A549 (cell line): ENCODE measurements at regions not wholly inside any gene's neighbourhood (a gene's known extent, or its start where the extent isn't known, plus 50 kb on each side); places are given as distances from the start of the nearest gene placed in this dataset.
A peak's percentile ranks its signal among the peaks of the same experiment; 100 is the strongest.

ENCODE experiments used
- ATAC-seq, 2 experiments: fragments of 200-7000 bp in 1 of 2; fragments of >200 bp in 1 of 2; cut with Nextera tagmentation in 1 of 2; cut with Tn5 transposase in 1 of 2; 3 replicates each; pipeline versions ENCODE4 v1.8.0 to v1.9.1; 2018 to 2020; ENCODE audit warnings: mild to moderate bottlenecking in 1 of 2, moderate library complexity in 1 of 2
- CTCF ChIA-PET: fragments of 300-600 bp; sonication (Branson Sonifier 250); formaldehyde crosslinking; extraction: SDS; loops from one replicate; lab custom pipeline; 2021; ENCODE audit warnings: antibody characterized with exemption, inconsistent platforms; lab: Yijun Ruan, JAX
- POLR2A ChIA-PET: fragments of 350-600 bp; formaldehyde crosslinking; extraction: SDS; loops from one replicate; lab custom pipeline; 2021; ENCODE audit warnings: antibody characterized with exemption, inconsistent platforms; lab: Yijun Ruan, JAX
- DNase-seq, 2 experiments: peaks; one replicate each; pipeline versions ENCODE4 v3.0.0 to v3.0.0-alpha.2; 2011 to 2016; ENCODE audit warnings: low read depth in 1 of 2, low spot score in 1 of 2
- FAIRE-seq: peaks from 2 replicates; lab custom pipeline; 2011; peaks lifted over from hg19 to GRCh38; lab: Jason Lieb, UNC
- H3K27ac ChIP-seq, 2 experiments: fragments of >200 bp; sonication (Bioruptor Twin); formaldehyde crosslinking; 3 replicates each; pipeline ENCODE4 v1.5.1; 2016 to 2017
- H3K4me1 ChIP-seq: fragments of >200 bp; sonication (Bioruptor Twin); formaldehyde crosslinking; 3 replicates; pipeline ENCODE4 v1.6.1; 2016
- H3K4me2 ChIP-seq: fragments of >200 bp; sonication (Bioruptor Twin); formaldehyde crosslinking; 3 replicates; pipeline ENCODE4 v1.6.1; 2016
- H3K4me3 ChIP-seq: fragments of >200 bp; sonication (Bioruptor Twin); formaldehyde crosslinking; 3 replicates; pipeline ENCODE4 v1.5.1; 2016
- H3K9me3 ChIP-seq: fragments of >200 bp; sonication (Bioruptor Twin); formaldehyde crosslinking; 3 replicates; pipeline ENCODE4 v1.6.1; 2016
- E2F6 ChIP-seq: IDR thresholded peaks from 2 replicates; pipeline ENCODE4 v1.6.1; 2012; ENCODE audit warnings: low read depth, borderline replicate concordance
- EHMT2 ChIP-seq: fragments of 200-600 bp; sonication (generic); IDR thresholded peaks from 2 replicates; pipeline ENCODE4 v1.6.1; 2016; ENCODE audit warnings: antibody characterized with exemption, low read depth, mild to moderate bottlenecking, moderate library complexity
- ELK1 ChIP-seq: fragments of 150-350 bp; IDR thresholded peaks from 2 replicates; pipeline ENCODE4 v1.6.1; 2014; ENCODE audit warnings: low read depth, mild to moderate bottlenecking, low read length
- EP300 ChIP-seq, 2 experiments: fragments of >200 bp; sonication (Bioruptor Twin); formaldehyde crosslinking; IDR thresholded peaks; 2 replicates in 1 of 2; 3 replicates in 1 of 2; pipeline ENCODE4 v1.6.1; 2016 to 2017
- ESRRA ChIP-seq: fragments of 150-350 bp; IDR thresholded peaks from 2 replicates; pipeline ENCODE4 v1.6.1; 2014; ENCODE audit warnings: mild to moderate bottlenecking, low read length, borderline replicate concordance
- FOSB ChIP-seq: fragments of 250-450 bp; sonication (Bioruptor Pico); IDR thresholded peaks from 2 replicates; pipeline ENCODE4 v1.5.0; 2020; ENCODE audit warnings: mild to moderate bottlenecking, moderate library complexity
- GATA3 ChIP-seq: IDR thresholded peaks from 2 replicates; pipeline ENCODE4 v1.6.1; 2012; ENCODE audit warnings: borderline replicate concordance
- HEYL ChIP-seq: fragments of 250-450 bp; sonication (Bioruptor Pico); IDR thresholded peaks from 2 replicates; pipeline ENCODE4 v1.8.0; 2021; ENCODE audit warnings: mild to moderate bottlenecking, moderate library complexity
- HOXA7 ChIP-seq: fragments of 250-450 bp; sonication (Bioruptor Pico); IDR thresholded peaks from 2 replicates; pipeline ENCODE4 v1.5.0; 2020; ENCODE audit warnings: mild to moderate bottlenecking, moderate library complexity
- HOXB5 ChIP-seq: fragments of 250-450 bp; sonication (Bioruptor Pico); IDR thresholded peaks from 2 replicates; pipeline ENCODE4 v1.5.0; 2020; ENCODE audit warnings: mild to moderate bottlenecking, moderate library complexity
- JUN ChIP-seq, 2 experiments: fragments of >200 bp; sonication (Bioruptor Twin); formaldehyde crosslinking; IDR thresholded peaks; 2 replicates in 1 of 2; 3 replicates in 1 of 2; pipeline ENCODE4 v1.6.1; 2016 to 2017
- KDM5A ChIP-seq: fragments of 200-600 bp; sonication (generic); IDR thresholded peaks from 2 replicates; pipeline ENCODE4 v1.6.1; 2016; ENCODE audit warnings: antibody characterized with exemption, mild to moderate bottlenecking
- MAX ChIP-seq: IDR thresholded peaks from 2 replicates; pipeline ENCODE4 v1.6.1; 2012
- NR3C1 ChIP-seq: fragments of >200 bp; sonication (Bioruptor Twin); formaldehyde crosslinking; IDR thresholded peaks from 3 replicates; pipeline ENCODE4 v1.6.1; 2017
- POLR2A ChIP-seq: IDR thresholded peaks from 2 replicates; pipeline ENCODE4 v1.6.1; 2012; ENCODE audit warnings: mild to moderate bottlenecking, low read length
- RFX5 ChIP-seq: fragments of 450-650 bp; IDR thresholded peaks from 2 replicates; pipeline ENCODE4 v1.7.1; 2014; ENCODE audit warnings: antibody characterized with exemption, mild to moderate bottlenecking, moderate library complexity
- RNF2 ChIP-seq: fragments of 200-600 bp; sonication (generic); IDR thresholded peaks from 2 replicates; pipeline ENCODE4 v1.6.1; 2016; ENCODE audit warnings: low read depth, mild to moderate bottlenecking, antibody characterized with exemption, moderate library complexity, borderline replicate concordance
- SMC3 ChIP-seq: fragments of >200 bp; sonication (Bioruptor Twin); formaldehyde crosslinking; IDR thresholded peaks from 3 replicates; pipeline ENCODE4 v1.6.1; 2018; ENCODE audit warnings: inconsistent platforms
- TFCP2L1 ChIP-seq: fragments of 250-450 bp; sonication (Bioruptor Pico); IDR thresholded peaks from 2 replicates; pipeline ENCODE4 v1.5.0; 2021; ENCODE audit warnings: mild to moderate bottlenecking
- ZFP36 ChIP-seq: fragments of 450-650 bp; IDR thresholded peaks from 2 replicates; pipeline ENCODE4 v1.6.1; 2014; ENCODE audit warnings: borderline replicate concordance; ENCODE audit not compliant: partially characterized antibody
- WGBS: methylation state at CpG from one replicate; pipeline ENCODE4 v1.1.6; 2017; ENCODE audit errors: missing lambda C conversion rate; 5-methylcytosine and 5-hydroxymethylcytosine counted together
- TF ChIP-seq, protein P1 (sequence below): IDR thresholded peaks from 2 replicates; pipeline ENCODE4 v1.6.1; 2012

- no peak for TF ChIP-seq RNF2
- TF ChIP-seq HOXA7 (CRISPR knock-in tag): no peak
- TF ChIP-seq ESRRA: no peak
- no peak for TF ChIP-seq TFCP2L1
- TF ChIP-seq, protein P1, sequence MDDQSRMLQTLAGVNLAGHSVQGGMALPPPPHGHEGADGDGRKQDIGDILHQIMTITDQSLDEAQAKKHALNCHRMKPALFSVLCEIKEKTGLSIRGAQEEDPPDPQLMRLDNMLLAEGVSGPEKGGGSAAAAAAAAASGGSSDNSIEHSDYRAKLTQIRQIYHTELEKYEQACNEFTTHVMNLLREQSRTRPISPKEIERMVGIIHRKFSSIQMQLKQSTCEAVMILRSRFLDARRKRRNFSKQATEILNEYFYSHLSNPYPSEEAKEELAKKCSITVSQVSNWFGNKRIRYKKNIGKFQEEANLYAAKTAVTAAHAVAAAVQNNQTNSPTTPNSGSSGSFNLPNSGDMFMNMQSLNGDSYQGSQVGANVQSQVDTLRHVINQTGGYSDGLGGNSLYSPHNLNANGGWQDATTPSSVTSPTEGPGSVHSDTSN: no peak
- TF ChIP-seq KDM5A: no peak
- TF ChIP-seq POLR2A: no peak
- TF ChIP-seq GATA3: no peak
- TF ChIP-seq ELK1: no peak
- no peak for TF ChIP-seq FOSB (CRISPR knock-in tag)
- no peak for TF ChIP-seq HOXB5 (CRISPR knock-in tag)
- TF ChIP-seq E2F6: no peak
- Histone ChIP-seq H3K27ac (no peak overlapping the region), H3K4me3 (no peak overlapping the region), H3K4me2 (no peak overlapping the region), H3K4me1 (no peaks in the 10 kb centered on the region), H3K9me3 (no peaks in the 10 kb centered on the region)
- ChIA-PET CTCF (interaction anchor here (0.7 to 1.7 kb wide), 2 partner anchors 90 to 294 kb away, joined by 3 to 6 read pairs; no protein-coding TSS in a partner anchor), POLR2A (interaction anchor here (0.6 kb wide), 1 partner anchor 18 kb away, joined by 3 read pairs; no protein-coding TSS in a partner anchor)
- FAIRE-seq: no peak
- no peak for ATAC-seq
- WGBS: 49% methylated on average over 6 of the region's 6 CpGs
- DNase-seq: no peak
Observed at GRCh38 chr1:5599541-5599940, 392.7 kb downstream of the NPHP4 start.

GRCh38 chr1:5598824-5599395, 393.3 kb downstream of the NPHP4 start:
- ATAC-seq (no peak; a peak in 1 of 6 replicates), DNase-seq (no peak), FAIRE-seq (no peak)
- no peak overlapping the region for H3K4me3 ChIP-seq
- CTCF ChIA-PET: interaction anchor here (0.7 to 1.7 kb wide), 3 partner anchors 12 to 295 kb away, joined by 3 to 6 read pairs (median 3); no protein-coding TSS in a partner anchor
- no peak overlapping the region for H3K27ac ChIP-seq
- WGBS: 45% methylated on average over 5 of the region's 10 CpGs
- no peak overlapping the region for H3K4me2 ChIP-seq
- no peak for TF ChIP-seq NR3C1
- TF ChIP-seq RFX5: no peak
- TF ChIP-seq SMC3: no peak
- no peak for TF ChIP-seq EHMT2
- TF ChIP-seq MAX: no peak
- TF ChIP-seq KDM5A: no peak
- no peak for TF ChIP-seq ZFP36
- no peak for TF ChIP-seq HOXB5 (CRISPR knock-in tag)
- no peak for TF ChIP-seq HEYL (CRISPR knock-in tag)
- TF ChIP-seq JUN (IDR thresholded peaks at IDR 0.05): no peak
- TF ChIP-seq EP300 (IDR thresholded peaks at IDR 0.05): no peak
- no peaks in the 10 kb centered on the region for H3K4me1 ChIP-seq
- no peaks in the 10 kb centered on the region for H3K9me3 ChIP-seq
- POLR2A ChIA-PET: interaction anchor here (0.6 kb wide), 1 partner anchor 19 kb away, joined by 3 read pairs; no protein-coding TSS in a partner anchor

GRCh38 chr1:5597991-5598823, 394.0 kb downstream of the NPHP4 start:
- ChIA-PET CTCF (interaction anchor here (1.5 to 1.7 kb wide), 2 partner anchors 11 to 88 kb away, joined by 3 to 6 read pairs; no protein-coding TSS in a partner anchor), POLR2A (no interaction called here)
- ATAC-seq (peak; percentile 33 to 63; a peak in 4 of 6 replicates), DNase-seq (peak in 1 of 2 experiments; percentile 14), FAIRE-seq (no peak)
- Histone ChIP-seq H3K9me3 (no peaks in the 10 kb centered on the region), H3K4me1 (no peaks in the 10 kb centered on the region), H3K4me2 (no peak overlapping the region), H3K27ac (no peak overlapping the region), H3K4me3 (no peak overlapping the region)
- 19% methylated on average over 8 of the region's 10 CpGs for WGBS
- no peak for TF ChIP-seq HOXB5 (CRISPR knock-in tag)
